Testis (tissue), 2 donors: ENCODE measurements at regions not wholly inside any gene's neighbourhood (a gene's known extent, or its start where the extent isn't known, plus 50 kb on each side); places are given as distances from the start of the nearest gene placed in this dataset.

Experiments used
- POLR2A ChIP-seq: fragments of 450-650 bp; IDR thresholded peaks from one replicate; pipeline ENCODE4 v1.6.1; 2017; ENCODE audit warnings: antibody characterized with exemption, mild to moderate bottlenecking, moderate library complexity
- TF ChIP-seq, protein P1 (sequence below), 3 experiments: fragments of 450-650 bp in 2 of 3; fragments of 200-600 bp in 1 of 3; sonication (generic) in 1 of 3; IDR thresholded peaks; one replicate each; pipeline ENCODE4 v1.5.1; 2016 to 2019; ENCODE audit warnings: antibody characterized with exemption in 3 of 3, mild to moderate bottlenecking in 2 of 3, moderate library complexity in 1 of 3

DNA sequence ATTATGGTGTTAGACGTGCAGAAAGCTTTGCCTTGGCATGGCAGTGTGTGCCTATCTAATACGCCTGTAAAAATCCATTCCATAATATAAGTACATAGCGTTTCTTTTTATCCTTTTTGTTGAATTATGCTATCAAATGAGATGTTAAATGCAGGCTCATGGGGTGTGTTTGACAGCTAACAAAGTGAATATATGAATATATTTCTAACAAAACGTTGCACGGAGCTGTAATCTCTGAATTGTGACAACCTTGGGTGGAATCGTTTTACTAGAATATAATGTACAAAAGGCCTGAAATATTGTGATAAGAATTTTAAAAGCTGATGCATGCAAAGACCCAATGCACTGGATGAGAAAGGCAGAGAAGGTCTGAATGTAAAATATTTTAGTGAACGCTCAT lies 763.7 kb upstream of the TMEM132C start:
- no peak for TF ChIP-seq POLR2A
- TF ChIP-seq, protein P1, sequence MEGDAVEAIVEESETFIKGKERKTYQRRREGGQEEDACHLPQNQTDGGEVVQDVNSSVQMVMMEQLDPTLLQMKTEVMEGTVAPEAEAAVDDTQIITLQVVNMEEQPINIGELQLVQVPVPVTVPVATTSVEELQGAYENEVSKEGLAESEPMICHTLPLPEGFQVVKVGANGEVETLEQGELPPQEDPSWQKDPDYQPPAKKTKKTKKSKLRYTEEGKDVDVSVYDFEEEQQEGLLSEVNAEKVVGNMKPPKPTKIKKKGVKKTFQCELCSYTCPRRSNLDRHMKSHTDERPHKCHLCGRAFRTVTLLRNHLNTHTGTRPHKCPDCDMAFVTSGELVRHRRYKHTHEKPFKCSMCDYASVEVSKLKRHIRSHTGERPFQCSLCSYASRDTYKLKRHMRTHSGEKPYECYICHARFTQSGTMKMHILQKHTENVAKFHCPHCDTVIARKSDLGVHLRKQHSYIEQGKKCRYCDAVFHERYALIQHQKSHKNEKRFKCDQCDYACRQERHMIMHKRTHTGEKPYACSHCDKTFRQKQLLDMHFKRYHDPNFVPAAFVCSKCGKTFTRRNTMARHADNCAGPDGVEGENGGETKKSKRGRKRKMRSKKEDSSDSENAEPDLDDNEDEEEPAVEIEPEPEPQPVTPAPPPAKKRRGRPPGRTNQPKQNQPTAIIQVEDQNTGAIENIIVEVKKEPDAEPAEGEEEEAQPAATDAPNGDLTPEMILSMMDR (IDR thresholded peaks at IDR 0.05): no peak
